ENCODE measurements at regions not wholly inside any gene's neighbourhood (a gene's known extent, or its start where the extent isn't known, plus 50 kb on each side); places are given as distances from the start of the nearest gene placed in this dataset.
"Not testable (repeated sequence)": the region's sequence is repeated elsewhere in the genome, so short reads cannot be mapped to it uniquely, and the experiment has no call there.

DNA sequence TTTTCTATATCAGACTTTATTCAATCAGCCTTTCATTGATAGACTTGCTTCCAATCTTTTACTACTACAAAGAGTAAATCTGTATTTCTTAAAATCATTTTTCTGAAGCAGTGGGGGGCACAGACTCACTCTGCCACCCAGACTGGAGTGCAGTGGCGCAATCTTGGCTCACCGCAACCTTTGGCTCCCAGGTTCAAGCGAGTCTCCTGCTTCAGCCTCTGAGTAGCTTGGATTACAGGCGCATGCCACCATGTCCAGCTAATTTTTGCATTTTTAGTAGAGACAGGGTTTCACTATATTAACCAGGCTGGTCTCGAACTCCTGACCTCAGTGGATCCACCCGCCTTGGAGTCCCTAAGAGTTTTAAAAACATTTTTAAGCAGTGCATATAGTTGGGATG is 270.6 kb upstream of the REG3G start:
- TF ChIP-seq ZFX (IDR thresholded peaks at IDR 0.05; ENCODE audit: borderline replicate concordance) = no peak
- TF ChIP-seq, protein P1, sequence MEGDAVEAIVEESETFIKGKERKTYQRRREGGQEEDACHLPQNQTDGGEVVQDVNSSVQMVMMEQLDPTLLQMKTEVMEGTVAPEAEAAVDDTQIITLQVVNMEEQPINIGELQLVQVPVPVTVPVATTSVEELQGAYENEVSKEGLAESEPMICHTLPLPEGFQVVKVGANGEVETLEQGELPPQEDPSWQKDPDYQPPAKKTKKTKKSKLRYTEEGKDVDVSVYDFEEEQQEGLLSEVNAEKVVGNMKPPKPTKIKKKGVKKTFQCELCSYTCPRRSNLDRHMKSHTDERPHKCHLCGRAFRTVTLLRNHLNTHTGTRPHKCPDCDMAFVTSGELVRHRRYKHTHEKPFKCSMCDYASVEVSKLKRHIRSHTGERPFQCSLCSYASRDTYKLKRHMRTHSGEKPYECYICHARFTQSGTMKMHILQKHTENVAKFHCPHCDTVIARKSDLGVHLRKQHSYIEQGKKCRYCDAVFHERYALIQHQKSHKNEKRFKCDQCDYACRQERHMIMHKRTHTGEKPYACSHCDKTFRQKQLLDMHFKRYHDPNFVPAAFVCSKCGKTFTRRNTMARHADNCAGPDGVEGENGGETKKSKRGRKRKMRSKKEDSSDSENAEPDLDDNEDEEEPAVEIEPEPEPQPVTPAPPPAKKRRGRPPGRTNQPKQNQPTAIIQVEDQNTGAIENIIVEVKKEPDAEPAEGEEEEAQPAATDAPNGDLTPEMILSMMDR (IDR thresholded peaks at IDR 0.05) = no peak
- H3K27ac ChIP-seq = no peak overlapping the region

DNA sequence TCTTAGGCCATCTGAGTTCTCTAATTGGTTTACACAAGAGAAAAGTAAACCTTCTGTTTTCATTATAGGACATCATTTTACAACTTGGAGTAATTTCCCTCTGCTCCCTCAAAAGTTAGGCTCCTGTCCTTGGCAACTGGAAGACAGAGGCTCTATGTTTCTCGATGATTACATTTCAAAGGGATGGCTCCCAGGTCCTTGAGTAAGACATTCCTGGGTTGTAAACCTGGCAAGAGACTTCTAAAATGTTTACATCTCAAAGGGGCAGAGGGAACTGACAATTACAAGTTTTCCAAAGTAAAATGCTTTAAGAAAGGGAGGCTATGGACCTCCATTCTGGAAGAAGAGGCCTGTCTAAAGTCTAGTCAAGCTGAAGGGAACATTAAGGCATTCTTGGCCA is 268.3 kb upstream of the REG3G start:
- TF ChIP-seq, protein P1 (IDR thresholded peaks at IDR 0.05) = no peak
- no peak for TF ChIP-seq ZFX (IDR thresholded peaks at IDR 0.05; ENCODE audit: borderline replicate concordance)
- H3K27ac ChIP-seq = no peak overlapping the region

DNA sequence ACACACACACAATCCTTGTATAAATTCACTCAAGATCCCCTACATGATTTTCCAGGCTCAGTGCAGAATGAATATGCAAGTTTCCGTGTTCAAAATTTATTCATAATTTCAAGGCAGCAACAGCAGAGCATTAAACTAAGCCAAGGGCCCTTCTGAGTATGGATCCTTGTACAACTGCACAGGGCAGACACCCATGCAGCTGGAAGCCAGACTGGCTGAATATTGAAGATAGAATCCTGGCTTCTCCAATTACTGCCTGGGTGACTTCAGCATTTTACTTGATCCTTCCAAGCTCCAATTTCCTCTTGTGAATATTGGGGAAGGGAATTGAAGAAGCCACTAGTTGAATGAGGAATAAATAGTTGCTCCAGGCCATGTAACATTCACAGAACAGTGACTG is 267.9 kb upstream of the REG3G start:
- H3K27ac ChIP-seq = no peak overlapping the region
- TF ChIP-seq, protein P1 (IDR thresholded peaks at IDR 0.05) = no peak
- no peak for TF ChIP-seq ZFX (IDR thresholded peaks at IDR 0.05; ENCODE audit: borderline replicate concordance)

DNA sequence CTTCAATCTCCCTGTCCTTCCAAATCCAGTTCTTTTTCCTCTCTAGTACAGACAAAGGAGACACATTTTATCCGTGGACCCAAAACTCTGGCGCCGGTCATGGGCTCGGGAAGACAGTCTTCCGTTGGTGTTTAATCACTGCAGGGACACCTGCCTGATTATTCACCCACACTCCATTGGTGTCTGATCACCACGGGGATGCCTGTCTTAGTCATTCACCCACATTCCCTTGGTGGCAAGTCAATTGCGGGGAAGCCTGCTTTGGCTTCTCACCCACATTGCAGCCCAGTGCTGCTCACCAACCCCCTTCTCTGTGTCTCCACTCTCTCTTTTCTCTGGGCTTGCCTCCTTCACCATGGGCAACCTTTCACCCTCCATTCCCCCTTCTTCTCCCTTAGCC is 266.7 kb upstream of the REG3G start:
- not testable (repeated sequence) for H3K27ac ChIP-seq

DNA sequence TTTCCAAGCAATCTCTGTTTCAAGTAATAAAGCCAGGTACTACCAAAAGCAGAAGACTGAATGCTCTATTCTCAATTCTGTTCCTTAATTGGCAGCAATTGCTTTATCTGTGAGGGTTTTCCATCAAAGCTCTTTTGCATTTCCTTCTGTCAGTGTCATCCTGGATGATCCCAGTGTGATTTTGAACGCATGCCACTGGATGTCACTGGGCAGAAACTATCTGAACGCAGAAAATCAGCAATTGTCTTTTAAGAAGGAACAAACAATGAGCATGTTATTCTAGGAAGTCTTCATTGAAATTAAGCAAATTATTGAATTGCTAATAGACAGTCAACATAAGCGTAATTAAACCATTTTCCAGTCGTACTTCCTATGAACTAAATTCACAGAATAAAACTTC is 259.0 kb upstream of the REG3G start:
- TF ChIP-seq ZFX (IDR thresholded peaks at IDR 0.05; ENCODE audit: borderline replicate concordance) = no peak
- TF ChIP-seq, protein P1 (IDR thresholded peaks at IDR 0.05) = no peak
- no peak overlapping the region for H3K27ac ChIP-seq

DNA sequence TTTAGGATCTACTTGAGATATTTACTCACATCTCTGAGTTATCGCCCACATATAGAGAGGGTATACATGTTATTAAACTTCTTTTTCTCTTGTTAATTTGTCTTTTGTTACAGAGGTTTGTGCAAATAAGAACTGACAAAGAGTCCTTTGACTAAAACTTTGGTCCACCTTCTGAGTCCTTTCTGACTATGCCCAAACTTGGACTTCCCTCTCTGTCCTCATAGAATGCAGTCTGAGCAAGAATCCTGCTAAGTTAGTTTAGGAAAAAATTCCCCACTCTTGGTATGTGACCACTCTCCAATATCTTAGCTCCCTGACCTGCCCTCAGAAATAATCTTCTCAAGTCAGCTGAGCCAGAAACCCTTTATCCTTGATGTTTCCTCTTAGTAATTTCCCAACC is 257.5 kb upstream of the REG3G start:
- no peak overlapping the region for H3K27ac ChIP-seq
- TF ChIP-seq ZFX (IDR thresholded peaks at IDR 0.05; ENCODE audit: borderline replicate concordance) = no peak
- TF ChIP-seq, protein P1 (IDR thresholded peaks at IDR 0.05) = no peak

DNA sequence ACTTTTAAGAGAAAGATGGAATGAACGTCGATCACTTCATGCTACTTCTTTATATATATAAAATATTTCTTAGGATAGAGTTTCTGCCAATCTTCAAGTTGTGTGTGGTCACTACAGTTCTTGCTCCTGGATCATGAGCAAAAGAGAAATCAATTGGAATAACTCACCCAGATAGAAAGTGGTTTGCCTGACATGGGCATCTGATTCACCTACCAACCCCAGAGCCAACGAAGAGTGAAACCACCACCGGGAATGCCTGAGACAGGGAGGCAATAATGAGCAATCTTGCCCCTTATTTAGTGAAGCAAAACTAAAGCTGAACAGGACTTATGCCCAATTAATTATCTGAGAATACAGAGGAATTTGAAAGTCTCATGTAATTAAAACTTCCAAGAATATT is 250.2 kb upstream of the REG3G start:
- H3K27ac ChIP-seq = no peak overlapping the region
- TF ChIP-seq ZFX (IDR thresholded peaks at IDR 0.05; ENCODE audit: borderline replicate concordance) = no peak
- TF ChIP-seq, protein P1 (IDR thresholded peaks at IDR 0.05) = no peak

DNA sequence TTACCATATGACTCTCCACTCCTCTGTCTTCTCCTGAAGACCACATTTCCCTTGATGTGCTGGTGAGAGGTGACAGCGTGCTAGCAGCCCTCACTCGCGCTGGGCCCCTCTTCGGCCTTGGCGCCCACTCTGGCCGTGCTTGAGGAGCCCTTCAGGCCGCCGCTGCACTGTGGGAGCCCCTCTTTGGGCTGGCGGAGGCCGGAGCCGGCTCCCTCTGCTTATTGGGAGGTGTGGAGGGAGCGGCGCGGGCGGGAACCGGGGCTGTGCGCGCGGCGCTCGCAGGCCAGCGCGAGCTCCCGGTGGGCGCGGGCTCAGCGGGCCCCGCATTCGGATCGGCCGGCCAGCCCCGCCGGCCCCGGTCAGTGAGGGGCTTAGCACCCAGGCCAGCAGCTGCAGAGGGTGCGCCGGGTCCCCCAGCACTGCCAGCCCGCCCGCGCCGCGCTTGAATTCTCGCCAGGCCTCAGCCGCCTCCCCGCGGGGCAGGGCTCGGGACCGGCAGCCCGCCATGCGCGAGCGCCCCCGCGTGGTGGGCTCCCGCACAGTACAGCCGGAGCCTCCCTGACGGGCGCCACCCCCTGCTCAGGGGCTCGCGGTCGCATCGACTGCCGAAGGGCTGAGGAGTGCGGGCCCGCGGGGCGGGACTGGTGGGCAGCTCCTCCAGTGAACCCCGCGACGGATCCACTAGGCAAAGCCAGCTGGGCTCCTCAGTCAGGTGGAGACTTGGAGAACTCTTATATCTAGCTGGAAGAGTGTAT is 246.6 kb upstream of the REG3G start:
- H3K27ac ChIP-seq = no peak overlapping the region
- TF ChIP-seq ZFX (IDR thresholded peaks at IDR 0.05; ENCODE audit: borderline replicate concordance) = no peak
- TF ChIP-seq, protein P1 (IDR thresholded peaks at IDR 0.05) = no peak; the same call in 1 of the 2 replicates
